HL-60 (cell line): ENCODE measurements at regions not wholly inside any gene's neighbourhood (a gene's known extent, or its start where the extent isn't known, plus 50 kb on each side); places are given as distances from the start of the nearest gene placed in this dataset.
A peak's percentile ranks its signal among the peaks of the same experiment; 100 is the strongest.

Experiments
- DNase-seq, 2 experiments: peaks; one replicate each; pipeline ENCODE4 v3.0.0-alpha.2; 2010 to 2020; ENCODE audit warnings: low read depth in 1 of 2, low spot score in 1 of 2
- H3K27ac ChIP-seq: fragments of 250-450 bp; sonication (Bioruptor Pico); replicated peaks from 2 replicates; pipeline ENCODE4 v1.5.1; 2020; ENCODE audit warnings: mild to moderate bottlenecking, moderate library complexity
- H3K27me3 ChIP-seq: fragments of 250-450 bp; sonication (Bioruptor Pico); 2 replicates; pipeline ENCODE4 v1.5.1; 2021; ENCODE audit warnings: mild to moderate bottlenecking, moderate library complexity; ENCODE audit not compliant: insufficient read depth, poor library complexity, severe bottlenecking
- H3K4me3 ChIP-seq: replicated peaks from 2 replicates; pipeline ENCODE4 v1.5.1; 2011; ENCODE audit warnings: mild to moderate bottlenecking, control low read depth, low read length; ENCODE audit not compliant: insufficient read depth
- CTCF ChIP-seq: IDR thresholded peaks from one replicate; pipeline ENCODE4 v1.5.1; 2011; ENCODE audit warnings: low read length, control low read depth, inconsistent platforms; ENCODE audit not compliant: insufficient read depth
- GABPA ChIP-seq: IDR thresholded peaks from 2 replicates; pipeline ENCODE4 v1.6.1; 2012; ENCODE audit warnings: low read depth
- POLR2AphosphoS5 ChIP-seq: IDR thresholded peaks from 2 replicates; pipeline ENCODE4 v1.6.1; 2012; ENCODE audit warnings: low read depth
- REST ChIP-seq: IDR thresholded peaks from 2 replicates; pipeline ENCODE4 v1.6.1; 2012; ENCODE audit warnings: low read depth; ENCODE audit not compliant: insufficient replicate concordance
- SPI1 ChIP-seq: IDR thresholded peaks from 2 replicates; pipeline ENCODE4 v1.6.1; 2012; ENCODE audit warnings: low read depth, mild to moderate bottlenecking, borderline replicate concordance

- no peak overlapping the region for H3K27ac ChIP-seq
- DNase-seq = no peak
- no peak overlapping the region for H3K4me3 ChIP-seq
- no peaks in the 10 kb centered on the region for H3K27me3 ChIP-seq
- no peak for TF ChIP-seq POLR2AphosphoS5
- TF ChIP-seq SPI1 = no peak
- TF ChIP-seq GABPA = no peak
Observed at GRCh38 chr4:100114909-100115308, 75.4 kb downstream of the DDIT4L start.

- Histone ChIP-seq H3K27ac (no peak overlapping the region), H3K27me3 (no peaks in the 10 kb centered on the region), H3K4me3 (no peak overlapping the region)
- TF ChIP-seq GABPA = no peak
- TF ChIP-seq SPI1 = peak; percentile 39; the same call in 1 of the 2 replicates
- DNase-seq = peak in 1 of 2 experiments; percentile 20
Observed at GRCh38 chr4:100113732-100114131, 76.5 kb downstream of the DDIT4L start.

GRCh38 chr4:100113096-100113495 lies 77.2 kb downstream of the DDIT4L start:
- no peak for DNase-seq
- Histone ChIP-seq H3K27me3 (no peaks in the 10 kb centered on the region), H3K27ac (no peak overlapping the region), H3K4me3 (no peak overlapping the region)
- no peak for TF ChIP-seq SPI1
- no peak for TF ChIP-seq CTCF
- TF ChIP-seq GABPA = no peak
- TF ChIP-seq REST = no peak

- TF ChIP-seq GABPA = no peak
- TF ChIP-seq SPI1 = no peak
- TF ChIP-seq CTCF = no peak
- TF ChIP-seq POLR2AphosphoS5 = no peak
- no peak for TF ChIP-seq REST
- no peaks in the 10 kb centered on the region for H3K27me3 ChIP-seq
- no peak overlapping the region for H3K4me3 ChIP-seq
- H3K27ac ChIP-seq = no peak overlapping the region
- no peak for DNase-seq
Observed at GRCh38 chr4:100109921-100110320, 80.3 kb downstream of the DDIT4L start.

- DNase-seq = no peak
- Histone ChIP-seq H3K27me3 (no peaks in the 10 kb centered on the region), H3K27ac (no peak overlapping the region), H3K4me3 (no peak overlapping the region)
- TF ChIP-seq CTCF (no peak), GABPA (no peak), POLR2AphosphoS5 (no peak), REST (no peak), SPI1 (no peak)
Observed at GRCh38 chr4:100108869-100109268, 81.4 kb downstream of the DDIT4L start.
